ENCODE measurements at regions not wholly inside any gene's neighbourhood (a gene's known extent, or its start where the extent isn't known, plus 50 kb on each side); places are given as distances from the start of the nearest gene placed in this dataset.

DNA sequence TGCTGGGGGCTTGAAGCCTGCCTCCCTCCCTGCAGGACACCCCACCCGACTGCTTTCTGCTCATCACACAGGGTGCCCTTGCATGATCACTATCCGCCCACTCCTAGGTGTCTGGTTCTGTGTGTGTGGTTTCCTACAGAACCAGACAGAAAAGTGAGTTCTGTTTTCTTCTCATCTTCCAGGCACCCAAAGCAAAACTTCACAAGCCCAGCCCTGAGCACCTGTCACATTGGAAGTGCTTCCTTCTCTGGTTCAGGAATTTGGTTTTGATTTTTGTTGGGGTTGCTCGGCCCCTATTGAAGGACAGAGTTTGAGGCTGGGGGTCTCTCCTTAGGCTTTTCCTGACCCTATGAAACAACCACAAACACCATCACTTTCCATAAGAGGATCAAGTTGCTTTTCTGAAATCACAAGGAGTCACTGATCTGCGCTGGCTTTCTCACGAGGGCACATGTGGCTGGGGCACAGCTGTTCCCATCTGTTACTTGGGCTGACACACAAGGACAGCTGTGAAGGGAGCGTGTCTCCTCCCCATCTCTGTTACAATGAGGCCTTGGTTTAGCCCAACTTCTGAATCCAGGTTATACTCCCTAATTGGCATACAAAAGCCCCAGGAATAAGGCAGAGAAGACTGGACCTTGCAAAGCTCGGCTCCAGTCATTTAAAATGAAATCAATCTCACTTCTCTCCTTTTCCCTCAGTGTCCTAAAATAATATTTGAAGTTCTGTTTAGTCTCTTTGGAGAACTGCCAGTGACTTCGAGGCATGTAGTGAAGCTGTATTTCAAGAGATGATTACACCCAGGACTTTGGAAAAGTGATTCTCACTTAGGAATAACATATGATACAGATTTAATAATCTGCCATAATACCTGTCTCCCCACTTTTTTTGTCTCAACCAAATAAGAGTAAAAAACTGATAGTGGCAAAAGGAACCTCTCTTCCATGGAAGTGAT lies 213.1 kb upstream of the GAS1 start:
- Histone ChIP-seq H2AFZ (0 out of 2 replicates have a peak overlapping the region, but pooled peaks have one; percentile 14), H4K20me1 (replicated peaks; ENCODE audit: insufficient read depth) (no peaks in the 10 kb centered on the region), H3K4me2 (no peak overlapping the region), H3K36me3 (ENCODE audit: insufficient read depth) (no peaks in the 10 kb centered on the region), H3F3A (replicated peaks; ENCODE audit: low read depth) (no peaks in the 10 kb centered on the region), H3K27ac (ENCODE audit: low read depth) (no peak overlapping the region), H3K4me1 (ENCODE audit: insufficient read depth) (no peaks in the 10 kb centered on the region), H3K27me3 (ENCODE audit: insufficient read depth) (no peaks in the 10 kb centered on the region), H3K9me2 (ENCODE audit: insufficient read depth) (no peaks in the 10 kb centered on the region), H3K4me3 (no peak overlapping the region), H3K79me2 (replicated peaks; ENCODE audit: insufficient read depth) (no peaks in the 10 kb centered on the region)
- Mint-ChIP-seq H3K4me3 (no peak overlapping the region), H3K36me3 (ENCODE audit: low read depth) (no peaks in the 10 kb centered on the region), H3K9me3 (no peaks in the 10 kb centered on the region), H3K27me3 (ENCODE audit: insufficient read depth, low read depth, poor library complexity) (peaks cover 2% of the 10 kb centered on the region), H3K27ac (no peak overlapping the region), H3K4me1 (no peaks in the 10 kb centered on the region)
- TF ChIP-seq NANOG (IDR thresholded peaks at IDR 0.05; ENCODE audit: borderline replicate concordance) (no peak), ZNF462 (CRISPR knock-in tag; IDR thresholded peaks at IDR 0.05) (no peak), JUNB (IDR thresholded peaks at IDR 0.05; ENCODE audit: unreplicated experiment) (no peak), ZNF114 (CRISPR knock-in tag; IDR thresholded peaks at IDR 0.05) (no peak), EZH2 (IDR thresholded peaks at IDR 0.05; ENCODE audit: low read depth, unreplicated experiment) (no peak), POLR2AphosphoS5 (IDR thresholded peaks at IDR 0.05; ENCODE audit: low read depth) (no peak), CREB1 (CRISPR knock-in tag; IDR thresholded peaks at IDR 0.05; ENCODE audit: low read depth) (no peak), EZH2phosphoT487 (IDR thresholded peaks at IDR 0.05; ENCODE audit: unreplicated experiment) (no peak), REST (IDR thresholded peaks at IDR 0.05; ENCODE audit: unreplicated experiment) (no peak)
- DNase-seq (ENCODE audit: low spot score), result no peak
- no peak for ATAC-seq
